SK-MEL-5 (cell line): ENCODE measurements at regions not wholly inside any gene's neighbourhood (a gene's known extent, or its start where the extent isn't known, plus 50 kb on each side); places are given as distances from the start of the nearest gene placed in this dataset.

Source experiments
- DNase-seq: peaks from one replicate; pipeline ENCODE4 v3.0.0-alpha.2; 2016; ENCODE audit warnings: low read depth, low spot score
- in situ Hi-C: cut with HindIII; loops from 2 replicates; pipeline ENCODE4 v1.10.0; 2016; ENCODE audit warnings: low sequenced_read_pairs, high pct_unique_total_duplicates, low pct_unique_long_range_greater_than_20kb

GRCh38 chr15:73001840-73002239 is 50.4 kb upstream of the NEO1 start:
- in situ Hi-C loops: no loop called here
- no peak for DNase-seq

- in situ Hi-C loops: no loop called here
- no peak for DNase-seq
Observed at GRCh38 chr15:73000293-73000692, 52.0 kb upstream of the NEO1 start.

- in situ Hi-C loops: no loop called here
- DNase-seq: no peak
Observed at GRCh38 chr15:72999586-72999985, 52.7 kb upstream of the NEO1 start.

GRCh38 chr15:72998681-72999466 is 53.4 kb upstream of the NEO1 start:
- in situ Hi-C loops: no loop called here
- no peak for DNase-seq

- no peak for DNase-seq
Observed at GRCh38 chr15:72998226-72998625, 54.0 kb upstream of the NEO1 start.

GRCh38 chr15:72995849-72996248 is 56.4 kb upstream of the NEO1 start:
- DNase-seq: no peak
- in situ Hi-C loops: no loop called here

More at GRCh38 chr15:72998226-72998625, 54.0 kb upstream of the NEO1 start:
- in situ Hi-C loops: no loop called here

GRCh38 chr15:72994534-72995177 is 57.6 kb upstream of the NEO1 start:
- in situ Hi-C loops: no loop called here
- DNase-seq: no peak

- DNase-seq: no peak
- in situ Hi-C loops: no loop called here
Observed at GRCh38 chr15:72992841-72993252, 59.4 kb upstream of the NEO1 start.

GRCh38 chr15:72991026-72991425 is 61.2 kb upstream of the NEO1 start:
- in situ Hi-C loops: no loop called here
- DNase-seq: no peak

- in situ Hi-C loops: no loop called here
- no peak for DNase-seq
Observed at GRCh38 chr15:72983801-72984545, 68.3 kb upstream of the NEO1 start.

- in situ Hi-C loops: no loop called here
- no peak for DNase-seq
Observed at GRCh38 chr15:72982714-72983113, 69.5 kb upstream of the NEO1 start.

- no peak for DNase-seq
- in situ Hi-C loops: no loop called here
Observed at GRCh38 chr15:72980661-72981060, 71.6 kb upstream of the NEO1 start.

GRCh38 chr15:72979791-72980190 is 72.5 kb upstream of the NEO1 start:
- no peak for DNase-seq
- in situ Hi-C loops: no loop called here

- in situ Hi-C loops: no loop called here
- no peak for DNase-seq
Observed at GRCh38 chr15:72979308-72979707, 73.0 kb upstream of the NEO1 start.

GRCh38 chr15:72978223-72978622 is 74.0 kb upstream of the NEO1 start:
- no peak for DNase-seq
- in situ Hi-C loops: no loop called here

GRCh38 chr15:72972362-72972761 is 79.9 kb upstream of the NEO1 start:
- DNase-seq: no peak

GRCh38 chr15:72971766-72972165 is 80.5 kb upstream of the NEO1 start:
- DNase-seq: no peak
- in situ Hi-C loops: no loop called here

More at GRCh38 chr15:72972362-72972761, 79.9 kb upstream of the NEO1 start:
- in situ Hi-C loops: no loop called here

- in situ Hi-C loops: no loop called here
- no peak for DNase-seq
Observed at GRCh38 chr15:72970933-72971760, 81.1 kb upstream of the NEO1 start.
